Psoas muscle (tissue), 7 donors: ENCODE measurements at regions not wholly inside any gene's neighbourhood (a gene's known extent, or its start where the extent isn't known, plus 50 kb on each side); places are given as distances from the start of the nearest gene placed in this dataset.
"Not testable (repeated sequence)": the region's sequence is repeated elsewhere in the genome, so short reads cannot be mapped to it uniquely, and the experiment has no call there.

ENCODE experiments used
- ATAC-seq, 4 donors: fragments of 200-7000 bp; cut with Tn5 transposase; one replicate each; pipeline ENCODE4 v1.9.1; 2020; ENCODE audit warnings: moderate library complexity in 3 of 4, mild to moderate bottlenecking in 2 of 4
- DNase-seq, 2 donors: peaks; one replicate each; pipeline ENCODE4 v3.0.0-alpha.2; 2020
- H3K27ac ChIP-seq: fragments of 200-600 bp; one replicate; pipeline ENCODE4 v1.8.0; 2022
- H3K27me3 ChIP-seq, 3 donors: fragments of 200-600 bp in 1 of 3; one replicate each; pipeline versions ENCODE4 v1.6.1 to v1.8.0; 2013 to 2022; ENCODE audit warnings: low read length in 2 of 3, mild to moderate bottlenecking in 2 of 3, moderate library complexity in 1 of 3; ENCODE audit not compliant: insufficient read depth in 3 of 3
- H3K36me3 ChIP-seq, 2 donors: fragments of 200-600 bp in 1 of 2; one replicate each; pipeline versions ENCODE4 v1.6.1 to v1.8.0; 2013 to 2022; ENCODE audit warnings: low read depth in 1 of 2, mild to moderate bottlenecking in 1 of 2, moderate library complexity in 1 of 2; ENCODE audit not compliant: insufficient read depth in 1 of 2
- H3K4me1 ChIP-seq: fragments of 200-600 bp; one replicate; pipeline ENCODE4 v1.8.0; 2022
- H3K4me3 ChIP-seq: fragments of 200-600 bp; one replicate; pipeline ENCODE4 v1.8.0; 2022; ENCODE audit warnings: mild to moderate bottlenecking
- H3K9me3 ChIP-seq: fragments of 200-600 bp; one replicate; pipeline ENCODE4 v1.8.0; 2022
- WGBS, 3 donors: extraction: QIAGEN DNeasy Blood & Tissue Kit; methylation state at CpG; one replicate each; pipeline versions ENCODE4 v1.1.6 to v1.1.7; 2013; 5-methylcytosine and 5-hydroxymethylcytosine counted together
- intact Hi-C, 2 donors: fragments of 100-400 bp; cut with DNase I; formaldehyde crosslinking; loops; one replicate each; pipeline versions ENCODE4 v1.11.0 to v1.14.2; 2022
- TF ChIP-seq, protein P1 (sequence below): fragments of 200-600 bp; IDR thresholded peaks from one replicate; pipeline ENCODE4 v1.8.0; 2022; ENCODE audit warnings: antibody characterized with exemption
- donor health status: healthy with polysubstance abuse.
- donor health status: DM: no; HTN: no; CAD: no; lungs with moderate emphysema.
- donor health status: Bipolar disorder and iron deficiency.
- donor health status: healthy.
- donor health status: DM: yes; HTN: yes; CAD: no.
- donor health status: DM: no; HTN: no; CAD: no.
- donor health status: DM: yes; HTN: yes; CAD: no.

DNA sequence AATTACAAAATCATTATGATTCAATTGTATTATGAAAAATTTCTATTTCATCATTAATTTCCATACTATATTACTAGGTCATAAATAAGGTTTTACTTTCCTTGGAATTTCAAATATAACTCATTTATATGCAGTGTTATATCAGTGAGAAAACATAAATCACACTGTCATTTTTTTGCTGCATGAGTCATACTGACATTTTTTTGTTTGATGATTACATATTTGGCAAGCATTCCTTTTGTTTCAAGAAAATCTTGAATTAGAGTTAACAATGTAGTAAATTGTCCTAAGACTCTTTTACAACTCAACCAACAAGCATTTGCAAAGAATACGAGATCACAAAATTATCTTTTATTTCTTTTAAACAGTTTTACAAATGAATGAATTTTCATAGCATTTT is 298.4 kb upstream of the SEMA6A start:
- no peak overlapping the region for H3K27ac ChIP-seq
- TF ChIP-seq, protein P1, sequence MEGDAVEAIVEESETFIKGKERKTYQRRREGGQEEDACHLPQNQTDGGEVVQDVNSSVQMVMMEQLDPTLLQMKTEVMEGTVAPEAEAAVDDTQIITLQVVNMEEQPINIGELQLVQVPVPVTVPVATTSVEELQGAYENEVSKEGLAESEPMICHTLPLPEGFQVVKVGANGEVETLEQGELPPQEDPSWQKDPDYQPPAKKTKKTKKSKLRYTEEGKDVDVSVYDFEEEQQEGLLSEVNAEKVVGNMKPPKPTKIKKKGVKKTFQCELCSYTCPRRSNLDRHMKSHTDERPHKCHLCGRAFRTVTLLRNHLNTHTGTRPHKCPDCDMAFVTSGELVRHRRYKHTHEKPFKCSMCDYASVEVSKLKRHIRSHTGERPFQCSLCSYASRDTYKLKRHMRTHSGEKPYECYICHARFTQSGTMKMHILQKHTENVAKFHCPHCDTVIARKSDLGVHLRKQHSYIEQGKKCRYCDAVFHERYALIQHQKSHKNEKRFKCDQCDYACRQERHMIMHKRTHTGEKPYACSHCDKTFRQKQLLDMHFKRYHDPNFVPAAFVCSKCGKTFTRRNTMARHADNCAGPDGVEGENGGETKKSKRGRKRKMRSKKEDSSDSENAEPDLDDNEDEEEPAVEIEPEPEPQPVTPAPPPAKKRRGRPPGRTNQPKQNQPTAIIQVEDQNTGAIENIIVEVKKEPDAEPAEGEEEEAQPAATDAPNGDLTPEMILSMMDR = no peak
- WGBS, 3 donors = 43 to 74% (median 65%) methylated on average over 1 of the region's 1 CpG
- ATAC-seq = no peak
- H3K27me3 ChIP-seq = peaks cover 0 to 2% (median 0%) of the 10 kb centered on the region in 3 donors
- H3K9me3 ChIP-seq = no peaks in the 10 kb centered on the region
- H3K4me1 ChIP-seq = no peaks in the 10 kb centered on the region
- no peak for DNase-seq
- H3K36me3 ChIP-seq = no peaks in the 10 kb centered on the region
- no peak overlapping the region for H3K4me3 ChIP-seq
- intact Hi-C loops = no loop called here

DNA sequence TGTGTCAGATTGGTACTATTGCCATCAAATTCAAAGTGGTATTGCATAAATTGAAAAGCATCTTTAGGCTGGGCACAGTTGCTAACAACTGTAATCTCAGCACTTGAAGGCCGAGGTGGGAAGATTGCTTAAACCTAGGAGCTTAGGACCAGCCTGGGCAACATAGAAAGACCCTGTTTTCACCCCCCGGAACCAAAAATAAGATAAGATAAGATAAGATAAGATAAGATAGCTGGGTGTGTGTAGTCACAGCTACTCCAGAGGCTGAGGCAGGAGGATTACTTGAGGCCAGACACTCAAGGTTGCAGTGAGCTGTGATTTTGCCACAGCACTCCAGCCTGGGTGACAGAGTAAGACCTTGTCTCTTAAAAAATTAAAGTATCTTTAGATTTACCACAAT is 297.9 kb upstream of the SEMA6A start:
- no peak for DNase-seq
- Histone ChIP-seq H3K4me1 (no peaks in the 10 kb centered on the region), H3K36me3 (no peaks in the 10 kb centered on the region), H3K4me3 (no peak overlapping the region), H3K9me3 (no peaks in the 10 kb centered on the region), H3K27ac (no peak overlapping the region), H3K27me3 (peaks cover 0 to 2% (median 0%) of the 10 kb centered on the region in 3 donors)
- intact Hi-C loops = no loop called here
- 86 to 96% (median 95%) methylated on average over 2 of the region's 2 CpGs for WGBS, 3 donors
- TF ChIP-seq, protein P1 = no peak
- no peak for ATAC-seq

DNA sequence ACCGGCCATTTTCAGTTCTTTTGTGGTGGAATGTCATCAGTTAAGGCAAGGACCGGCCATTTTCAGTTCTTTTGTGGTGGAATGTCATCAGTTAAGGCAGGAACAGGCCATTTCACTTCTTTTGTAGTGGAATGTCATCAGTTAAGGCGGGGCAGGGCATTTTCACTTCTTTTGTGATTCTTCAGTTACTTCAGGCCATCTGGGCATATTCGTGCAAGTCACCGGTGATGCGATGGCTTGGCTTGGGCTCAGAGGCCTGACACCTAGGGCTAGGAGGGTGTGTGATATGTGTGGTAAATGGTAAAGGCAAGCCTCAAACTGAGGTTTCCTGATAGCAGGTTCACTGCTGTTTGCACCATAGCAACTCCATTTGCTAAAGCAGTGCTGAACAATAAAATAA is 293.2 kb upstream of the SEMA6A start:
- H3K27ac ChIP-seq, ATAC-seq, intact Hi-C loops, H3K36me3 ChIP-seq, H3K9me3 ChIP-seq, H3K4me1 ChIP-seq, H3K27me3 ChIP-seq, DNase-seq, H3K4me3 ChIP-seq: not testable (repeated sequence)
- WGBS, 3 donors = 93 to 96% (median 96%) methylated on average over 6 of the region's 6 CpGs

DNA sequence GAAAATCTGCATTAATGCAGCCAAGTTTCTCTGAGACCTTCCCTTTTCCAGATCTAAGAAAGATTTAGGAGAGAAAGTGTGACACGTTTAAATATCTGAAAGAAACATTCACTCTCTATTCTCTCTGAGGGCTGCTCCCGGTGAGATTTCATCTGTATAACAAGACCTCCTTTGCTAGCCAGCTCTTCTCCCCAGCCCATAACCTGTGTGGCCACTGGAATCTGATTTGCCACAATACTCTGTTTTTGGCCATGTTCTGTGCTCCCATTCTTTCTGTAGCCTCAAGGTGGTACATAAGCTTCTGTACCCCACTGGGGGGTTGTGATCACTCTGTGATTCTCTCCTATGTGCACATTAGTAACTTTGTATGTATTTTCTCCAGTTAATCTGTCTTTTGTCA is 291.0 kb upstream of the SEMA6A start:
- Histone ChIP-seq H3K9me3 (no peaks in the 10 kb centered on the region), H3K4me1 (no peaks in the 10 kb centered on the region), H3K36me3 (no peaks in the 10 kb centered on the region), H3K27ac (no peak overlapping the region), H3K27me3 (peaks cover 0 to 2% (median 0%) of the 10 kb centered on the region in 3 donors), H3K4me3 (no peak overlapping the region)
- DNase-seq (no peak), ATAC-seq (no peak)
- intact Hi-C loops = no loop called here
- TF ChIP-seq, protein P1 = no peak
- WGBS, 3 donors = 56 to 59% (median 58%) methylated on average over 2 of the region's 2 CpGs

DNA sequence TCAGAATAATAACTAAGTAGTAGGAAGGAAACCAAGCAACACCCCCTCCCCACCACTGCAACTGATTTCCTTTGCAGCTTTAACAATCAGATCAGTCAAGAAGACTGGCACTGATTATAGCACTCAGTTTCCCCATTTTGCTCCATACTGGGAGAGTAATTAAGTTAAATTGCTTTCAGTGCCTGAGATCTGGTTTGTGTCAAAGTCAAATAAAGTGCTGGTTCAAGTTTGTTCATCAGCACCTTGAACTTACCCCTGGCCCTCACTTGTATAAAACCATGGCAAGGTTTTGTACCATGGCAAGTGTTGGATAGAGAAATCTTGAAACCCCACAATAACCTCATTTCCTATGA is 290.2 kb upstream of the SEMA6A start:
- Histone ChIP-seq H3K9me3 (no peaks in the 10 kb centered on the region), H3K27me3 (peaks cover 0 to 2% (median 0%) of the 10 kb centered on the region in 3 donors), H3K36me3 (no peaks in the 10 kb centered on the region), H3K4me1 (no peaks in the 10 kb centered on the region), H3K4me3 (no peak overlapping the region), H3K27ac (no peak overlapping the region)
- no peak for ATAC-seq
- TF ChIP-seq, protein P1 = no peak
- no peak for DNase-seq
- intact Hi-C loops = no loop called here
